A549 (cell line): ENCODE measurements at regions not wholly inside any gene's neighbourhood (a gene's known extent, or its start where the extent isn't known, plus 50 kb on each side); places are given as distances from the start of the nearest gene placed in this dataset.

ENCODE experiments used
- BHLHE40 ChIP-seq: IDR thresholded peaks from 2 replicates; pipeline ENCODE4 v1.6.1; 2012; ENCODE audit warnings: low read depth, low read length, inconsistent platforms
- CHD2 ChIP-seq: fragments of 150-350 bp; IDR thresholded peaks from 2 replicates; pipeline ENCODE4 v1.6.1; 2014; ENCODE audit warnings: low read length; ENCODE audit not compliant: partially characterized antibody
- CHD4 ChIP-seq: fragments of 200-600 bp; sonication (generic); IDR thresholded peaks from 2 replicates; pipeline ENCODE4 v1.6.1; 2016; ENCODE audit warnings: antibody characterized with exemption, mild to moderate bottlenecking, borderline replicate concordance
- CTCF ChIP-seq: fragments of >200 bp; sonication (Bioruptor Twin); formaldehyde crosslinking; IDR thresholded peaks from 3 replicates; pipeline ENCODE4 v1.5.1; 2016
- E2F6 ChIP-seq: IDR thresholded peaks from 2 replicates; pipeline ENCODE4 v1.6.1; 2012; ENCODE audit warnings: low read depth, borderline replicate concordance
- EHMT2 ChIP-seq: fragments of 200-600 bp; sonication (generic); IDR thresholded peaks from 2 replicates; pipeline ENCODE4 v1.6.1; 2016; ENCODE audit warnings: antibody characterized with exemption, low read depth, mild to moderate bottlenecking, moderate library complexity
- EP300 ChIP-seq, 2 experiments: fragments of >200 bp; sonication (Bioruptor Twin); formaldehyde crosslinking; IDR thresholded peaks; 2 replicates in 1 of 2; 3 replicates in 1 of 2; pipeline ENCODE4 v1.6.1; 2016 to 2017
- HDAC2 ChIP-seq: fragments of 200-600 bp; sonication (generic); IDR thresholded peaks from 2 replicates; pipeline ENCODE4 v1.6.1; 2016
- HEYL ChIP-seq: fragments of 250-450 bp; sonication (Bioruptor Pico); IDR thresholded peaks from 2 replicates; pipeline ENCODE4 v1.8.0; 2021; ENCODE audit warnings: mild to moderate bottlenecking, moderate library complexity
- KDM1A ChIP-seq: fragments of 200-600 bp; sonication (generic); IDR thresholded peaks from 2 replicates; pipeline ENCODE4 v1.6.1; 2016; ENCODE audit warnings: low read depth, mild to moderate bottlenecking
- KDM5A ChIP-seq: fragments of 200-600 bp; sonication (generic); IDR thresholded peaks from 2 replicates; pipeline ENCODE4 v1.6.1; 2016; ENCODE audit warnings: antibody characterized with exemption, mild to moderate bottlenecking
- POLR2A ChIP-seq: IDR thresholded peaks from 2 replicates; pipeline ENCODE4 v1.6.1; 2012; ENCODE audit warnings: mild to moderate bottlenecking, low read length
- REST ChIP-seq: fragments of 200-600 bp; sonication (generic); IDR thresholded peaks from 2 replicates; pipeline ENCODE4 v1.6.1; 2016; ENCODE audit warnings: antibody characterized with exemption, mild to moderate bottlenecking, moderate library complexity
- SMC3 ChIP-seq: fragments of >200 bp; sonication (Bioruptor Twin); formaldehyde crosslinking; IDR thresholded peaks from 3 replicates; pipeline ENCODE4 v1.6.1; 2018; ENCODE audit warnings: inconsistent platforms

- TF ChIP-seq CTCF (no peak), KDM1A (no peak), BHLHE40 (no peak), KDM5A (no peak), REST (no peak), E2F6 (no peak), HDAC2 (no peak), POLR2A (no peak), EP300 (IDR thresholded peaks at IDR 0.05) (no peak), CHD2 (no peak), CHD4 (no peak), HEYL (CRISPR knock-in tag) (no peak), EHMT2 (no peak), SMC3 (no peak)
These were observed 1343.3 kb upstream of the ADGRL2 start for GRCh38 chr1:80457409-80457808.
